ENCODE measurements at regions not wholly inside any gene's neighbourhood (a gene's known extent, or its start where the extent isn't known, plus 50 kb on each side); places are given as distances from the start of the nearest gene placed in this dataset.

GRCh38 chr13:89270736-89271135, 1599.6 kb downstream of the SLITRK5 start:
- TF ChIP-seq, protein P1, sequence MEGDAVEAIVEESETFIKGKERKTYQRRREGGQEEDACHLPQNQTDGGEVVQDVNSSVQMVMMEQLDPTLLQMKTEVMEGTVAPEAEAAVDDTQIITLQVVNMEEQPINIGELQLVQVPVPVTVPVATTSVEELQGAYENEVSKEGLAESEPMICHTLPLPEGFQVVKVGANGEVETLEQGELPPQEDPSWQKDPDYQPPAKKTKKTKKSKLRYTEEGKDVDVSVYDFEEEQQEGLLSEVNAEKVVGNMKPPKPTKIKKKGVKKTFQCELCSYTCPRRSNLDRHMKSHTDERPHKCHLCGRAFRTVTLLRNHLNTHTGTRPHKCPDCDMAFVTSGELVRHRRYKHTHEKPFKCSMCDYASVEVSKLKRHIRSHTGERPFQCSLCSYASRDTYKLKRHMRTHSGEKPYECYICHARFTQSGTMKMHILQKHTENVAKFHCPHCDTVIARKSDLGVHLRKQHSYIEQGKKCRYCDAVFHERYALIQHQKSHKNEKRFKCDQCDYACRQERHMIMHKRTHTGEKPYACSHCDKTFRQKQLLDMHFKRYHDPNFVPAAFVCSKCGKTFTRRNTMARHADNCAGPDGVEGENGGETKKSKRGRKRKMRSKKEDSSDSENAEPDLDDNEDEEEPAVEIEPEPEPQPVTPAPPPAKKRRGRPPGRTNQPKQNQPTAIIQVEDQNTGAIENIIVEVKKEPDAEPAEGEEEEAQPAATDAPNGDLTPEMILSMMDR (conservative IDR thresholded peaks at IDR 0.05) = no peak
- no peak for TF ChIP-seq EZH2 (IDR thresholded peaks at IDR 0.05; ENCODE audit: low read depth)
